ENCODE measurements at regions not wholly inside any gene's neighbourhood (a gene's known extent, or its start where the extent isn't known, plus 50 kb on each side); places are given as distances from the start of the nearest gene placed in this dataset.

DNA sequence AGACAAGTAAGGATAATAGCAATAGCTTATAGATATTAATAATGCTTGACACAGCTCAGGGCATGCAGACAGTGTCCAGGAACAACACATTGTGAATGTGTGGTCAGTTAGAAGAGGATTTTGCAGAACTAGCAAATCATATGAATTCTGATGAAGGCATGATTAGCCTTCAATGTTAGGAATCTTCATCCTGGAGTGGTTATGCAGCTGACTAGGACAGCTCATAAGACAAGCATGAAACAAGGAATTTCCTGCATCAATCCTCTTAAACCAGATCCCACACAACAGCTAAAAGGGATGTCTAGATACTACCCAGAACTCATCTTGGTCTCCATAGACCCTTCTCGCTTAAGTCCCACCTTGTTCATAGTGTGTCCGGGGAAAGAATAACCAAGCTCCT is 499.0 kb upstream of the ATP11B start:
- TF ChIP-seq, protein P1, sequence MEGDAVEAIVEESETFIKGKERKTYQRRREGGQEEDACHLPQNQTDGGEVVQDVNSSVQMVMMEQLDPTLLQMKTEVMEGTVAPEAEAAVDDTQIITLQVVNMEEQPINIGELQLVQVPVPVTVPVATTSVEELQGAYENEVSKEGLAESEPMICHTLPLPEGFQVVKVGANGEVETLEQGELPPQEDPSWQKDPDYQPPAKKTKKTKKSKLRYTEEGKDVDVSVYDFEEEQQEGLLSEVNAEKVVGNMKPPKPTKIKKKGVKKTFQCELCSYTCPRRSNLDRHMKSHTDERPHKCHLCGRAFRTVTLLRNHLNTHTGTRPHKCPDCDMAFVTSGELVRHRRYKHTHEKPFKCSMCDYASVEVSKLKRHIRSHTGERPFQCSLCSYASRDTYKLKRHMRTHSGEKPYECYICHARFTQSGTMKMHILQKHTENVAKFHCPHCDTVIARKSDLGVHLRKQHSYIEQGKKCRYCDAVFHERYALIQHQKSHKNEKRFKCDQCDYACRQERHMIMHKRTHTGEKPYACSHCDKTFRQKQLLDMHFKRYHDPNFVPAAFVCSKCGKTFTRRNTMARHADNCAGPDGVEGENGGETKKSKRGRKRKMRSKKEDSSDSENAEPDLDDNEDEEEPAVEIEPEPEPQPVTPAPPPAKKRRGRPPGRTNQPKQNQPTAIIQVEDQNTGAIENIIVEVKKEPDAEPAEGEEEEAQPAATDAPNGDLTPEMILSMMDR (IDR thresholded peaks at IDR 0.05; ENCODE audit: insufficient read depth, low read depth, low read length), result no peak
- H3K4me3 ChIP-seq (ENCODE audit: low read depth, low read length), result no peak overlapping the region
- DNase-seq (ENCODE audit: low read depth), result no peak

DNA sequence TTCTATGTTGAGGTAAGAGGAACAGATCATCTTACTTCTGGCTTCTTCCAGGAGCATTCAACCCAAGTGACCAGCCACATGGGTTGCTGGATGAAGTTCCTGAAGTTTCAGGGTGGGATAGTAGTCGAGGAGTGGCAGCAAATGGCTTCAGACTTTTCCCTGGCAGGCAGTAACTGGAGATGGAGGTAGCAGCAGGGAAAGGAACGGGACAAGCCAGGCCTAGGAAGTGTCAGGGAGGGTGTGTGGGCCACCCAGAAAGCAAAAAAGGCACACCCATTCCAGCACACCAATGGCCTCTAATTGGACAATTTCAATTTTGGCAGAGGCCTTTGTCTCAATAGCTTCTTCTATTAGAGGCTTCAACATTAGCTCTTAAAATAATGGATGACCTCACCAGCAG is 498.6 kb upstream of the ATP11B start:
- TF ChIP-seq, protein P1 (IDR thresholded peaks at IDR 0.05; ENCODE audit: insufficient read depth, low read depth, low read length), result no peak
- no peak for DNase-seq (ENCODE audit: low read depth)
- H3K4me3 ChIP-seq (ENCODE audit: low read depth, low read length), result no peak overlapping the region

DNA sequence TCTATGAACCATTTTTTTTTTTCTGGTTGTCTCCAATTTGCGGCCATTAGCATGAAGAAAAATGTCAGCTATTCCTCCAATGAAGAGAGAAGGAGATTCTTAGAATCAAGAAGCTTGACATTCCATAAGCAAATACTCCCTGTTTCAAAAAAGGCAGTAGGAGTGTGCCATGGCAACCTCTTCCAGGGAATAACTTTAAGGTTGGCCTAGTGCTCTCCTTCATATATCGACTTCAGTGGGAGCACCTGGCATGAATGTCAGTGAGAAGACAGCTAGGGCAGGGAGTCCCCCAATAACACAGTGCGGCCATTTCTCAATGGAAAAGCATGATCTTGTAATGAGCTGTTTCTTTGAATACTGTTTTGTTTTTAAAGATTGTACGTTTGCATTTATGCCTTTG is 493.0 kb upstream of the ATP11B start:
- DNase-seq (ENCODE audit: low read depth), result no peak
- TF ChIP-seq, protein P1 (IDR thresholded peaks at IDR 0.05; ENCODE audit: insufficient read depth, low read depth, low read length), result no peak
- H3K4me3 ChIP-seq (ENCODE audit: low read depth, low read length), result no peak overlapping the region

DNA sequence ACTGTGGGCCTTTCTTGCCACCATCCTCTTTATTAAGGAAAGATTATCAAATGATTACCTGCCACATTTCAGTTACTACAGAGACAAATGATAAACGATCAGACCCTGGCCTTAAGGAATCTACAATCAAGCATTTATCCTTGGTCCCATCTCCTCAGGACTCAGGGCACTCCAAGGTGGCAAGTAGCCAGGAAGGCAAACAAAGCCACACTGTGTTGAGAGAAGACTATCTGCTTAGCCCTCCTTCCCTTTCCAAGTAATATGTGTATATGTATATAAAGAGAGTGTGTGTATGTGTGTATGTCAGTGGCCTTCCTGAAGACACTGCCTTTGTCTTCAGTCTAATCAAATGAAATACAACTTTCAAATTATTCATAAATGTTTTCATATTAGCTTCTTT is 490.1 kb upstream of the ATP11B start:
- TF ChIP-seq, protein P1 (IDR thresholded peaks at IDR 0.05; ENCODE audit: insufficient read depth, low read depth, low read length), result no peak
- no peak for DNase-seq (ENCODE audit: low read depth)
- H3K4me3 ChIP-seq (ENCODE audit: low read depth, low read length), result no peak overlapping the region

DNA sequence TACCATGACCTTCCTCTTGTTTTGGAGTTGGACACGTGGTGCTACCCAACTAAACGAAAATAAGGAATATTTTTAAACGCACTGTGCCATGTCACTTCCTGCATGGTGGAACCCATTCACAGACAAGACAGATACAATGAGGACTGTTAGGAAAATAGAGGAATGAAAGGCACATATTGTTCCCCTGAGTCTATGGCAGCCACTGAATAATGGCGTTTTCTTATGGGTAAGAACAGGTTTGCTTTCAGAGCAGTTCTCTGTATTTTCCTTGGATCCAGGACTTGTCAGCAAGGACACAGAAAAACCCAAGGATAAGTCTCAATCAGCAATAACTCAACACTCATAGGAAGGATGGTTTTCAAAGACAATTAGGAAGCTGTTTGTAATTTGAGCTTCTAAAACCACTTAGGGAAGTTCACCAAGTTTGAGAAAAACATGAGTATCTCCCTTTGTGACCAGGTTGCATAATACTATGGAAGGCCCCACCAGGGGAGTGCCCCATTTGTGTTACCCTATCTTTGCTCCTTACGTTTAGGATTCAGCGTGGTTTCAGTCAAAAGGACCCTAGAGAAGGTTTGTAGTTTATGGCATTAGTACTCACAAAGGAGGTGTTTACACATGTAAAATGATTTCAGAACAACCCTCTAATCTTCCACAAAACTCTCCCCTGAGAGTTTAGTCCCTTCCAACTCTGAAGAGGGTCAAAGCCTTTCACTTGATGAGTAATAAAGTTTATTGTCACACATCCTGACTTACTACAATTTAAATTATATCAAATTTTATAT is 487.2 kb upstream of the ATP11B start:
- H3K4me3 ChIP-seq (ENCODE audit: low read depth, low read length), result no peak overlapping the region
- no peak for DNase-seq (ENCODE audit: low read depth)
- TF ChIP-seq, protein P1 (IDR thresholded peaks at IDR 0.05; ENCODE audit: insufficient read depth, low read depth, low read length), result no peak

DNA sequence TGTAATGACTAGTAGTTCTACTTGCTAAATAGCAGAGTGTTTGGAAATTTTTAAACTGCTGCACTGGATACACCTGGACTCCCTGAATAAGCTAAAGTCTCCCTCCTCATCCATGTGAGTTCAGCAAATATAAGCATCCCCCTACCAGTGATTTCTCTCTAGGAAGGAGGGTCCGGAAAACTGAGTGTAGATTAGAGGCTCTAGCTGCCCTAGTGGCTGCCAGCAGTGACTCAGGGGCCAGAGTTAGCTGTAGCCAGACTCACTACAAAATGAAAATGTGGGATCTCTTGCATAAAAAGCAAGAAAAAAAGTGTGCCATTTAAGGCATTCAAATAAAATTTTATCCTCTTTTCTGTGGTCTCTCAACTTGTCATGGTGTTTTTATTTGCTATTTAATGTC is 485.0 kb upstream of the ATP11B start:
- TF ChIP-seq, protein P1 (IDR thresholded peaks at IDR 0.05; ENCODE audit: insufficient read depth, low read depth, low read length), result no peak
- no peak overlapping the region for H3K4me3 ChIP-seq (ENCODE audit: low read depth, low read length)
- no peak for DNase-seq (ENCODE audit: low read depth)

DNA sequence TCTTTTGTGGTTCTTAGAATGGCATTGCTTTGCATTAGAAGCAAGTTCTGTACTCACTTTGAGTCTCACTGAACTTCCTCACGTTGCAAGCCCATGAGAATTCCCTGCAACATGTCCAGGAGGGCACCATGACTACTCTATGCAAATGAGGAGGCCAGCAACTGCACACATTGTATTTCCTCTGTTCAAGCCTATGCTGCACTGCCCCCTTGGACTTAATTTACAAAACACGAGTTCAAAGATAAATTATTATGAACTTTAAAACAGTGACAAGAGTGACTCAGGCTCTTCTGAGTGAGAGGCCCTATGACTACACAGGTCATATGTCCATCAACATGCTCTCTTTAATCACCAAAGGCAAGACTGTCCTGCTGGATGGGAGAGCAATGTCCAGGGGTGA is 484.2 kb upstream of the ATP11B start:
- no peak overlapping the region for H3K4me3 ChIP-seq (ENCODE audit: low read depth, low read length)
- no peak for DNase-seq (ENCODE audit: low read depth)
- TF ChIP-seq, protein P1 (IDR thresholded peaks at IDR 0.05; ENCODE audit: insufficient read depth, low read depth, low read length), result no peak

Data from fibroblast of villous mesenchyme (primary cell).